ENCODE measurements at regions not wholly inside any gene's neighbourhood (a gene's known extent, or its start where the extent isn't known, plus 50 kb on each side); places are given as distances from the start of the nearest gene placed in this dataset.

- intact Hi-C loops (cut with DNase I; ENCODE audit: low total_unique reads) = no loop called here
- Histone ChIP-seq H3K4me3 (no peak overlapping the region), H3K9me3 (no peaks in the 10 kb centered on the region), H3K27ac (no peak overlapping the region), H3K36me3 (no peaks in the 10 kb centered on the region), H3K27me3 (no peaks in the 10 kb centered on the region), H3K4me1 (peaks cover 0 to 9% of the 10 kb centered on the region in 2 donors)
- DNase-seq = no peak
- in situ Hi-C loops (cut with MboI; ENCODE audit: low sequenced_read_pairs in 4 of 4) = no loop called here
- ATAC-seq = no peak
- no peak for TF ChIP-seq POLR2A (IDR thresholded peaks at IDR 0.05)
- TF ChIP-seq CTCF (IDR thresholded peaks at IDR 0.05 in 4 of 5, conservative IDR thresholded peaks at IDR 0.05 in 1 of 5) = no peak
These were observed 62.5 kb upstream of the TBX3 start for GRCh38 chr12:114746297-114747011.

- no peak for DNase-seq
- in situ Hi-C loops (cut with MboI; ENCODE audit: low sequenced_read_pairs in 4 of 4) = no loop called here
- no peak for ATAC-seq
- no peaks in the 10 kb centered on the region for H3K27me3 ChIP-seq
- no peaks in the 10 kb centered on the region for H3K36me3 ChIP-seq
- H3K4me1 ChIP-seq = peaks cover 0 to 9% of the 10 kb centered on the region in 2 donors
- H3K4me3 ChIP-seq = no peak overlapping the region
- TF ChIP-seq POLR2A (IDR thresholded peaks at IDR 0.05) = no peak
- TF ChIP-seq CTCF (IDR thresholded peaks at IDR 0.05 in 4 of 5, conservative IDR thresholded peaks at IDR 0.05 in 1 of 5) = no peak
- intact Hi-C loops (cut with DNase I; ENCODE audit: low total_unique reads) = no loop called here
- no peak overlapping the region for H3K27ac ChIP-seq
- no peaks in the 10 kb centered on the region for H3K9me3 ChIP-seq
These were observed 60.7 kb upstream of the TBX3 start for GRCh38 chr12:114744691-114745090.

GRCh38 chr12:114744285-114744684 is 60.3 kb upstream of the TBX3 start:
- no peak overlapping the region for H3K4me3 ChIP-seq
- no peaks in the 10 kb centered on the region for H3K27me3 ChIP-seq
- H3K27ac ChIP-seq = no peak overlapping the region
- H3K9me3 ChIP-seq = no peaks in the 10 kb centered on the region
- in situ Hi-C loops (cut with MboI; ENCODE audit: low sequenced_read_pairs in 4 of 4) = no loop called here
- TF ChIP-seq POLR2A (IDR thresholded peaks at IDR 0.05) (no peak), CTCF (IDR thresholded peaks at IDR 0.05 in 4 of 5, conservative IDR thresholded peaks at IDR 0.05 in 1 of 5) (no peak)
- intact Hi-C loops (cut with DNase I; ENCODE audit: low total_unique reads) = no loop called here
- peaks cover 0 to 9% of the 10 kb centered on the region in 2 donors for H3K4me1 ChIP-seq
- DNase-seq (no peak), ATAC-seq (no peak)
- no peaks in the 10 kb centered on the region for H3K36me3 ChIP-seq

- in situ Hi-C loops (cut with MboI; ENCODE audit: low sequenced_read_pairs in 4 of 4) = no loop called here
- TF ChIP-seq POLR2A (IDR thresholded peaks at IDR 0.05) (no peak), CTCF (IDR thresholded peaks at IDR 0.05 in 4 of 5, conservative IDR thresholded peaks at IDR 0.05 in 1 of 5) (no peak)
- no peak overlapping the region for H3K27ac ChIP-seq
- ATAC-seq (no peak), DNase-seq (no peak)
- H3K9me3 ChIP-seq = no peaks in the 10 kb centered on the region
- H3K36me3 ChIP-seq = no peaks in the 10 kb centered on the region
- peaks cover 0 to 9% of the 10 kb centered on the region in 2 donors for H3K4me1 ChIP-seq
- H3K27me3 ChIP-seq = no peaks in the 10 kb centered on the region
- no peak overlapping the region for H3K4me3 ChIP-seq
- intact Hi-C loops (cut with DNase I; ENCODE audit: low total_unique reads) = no loop called here
These were observed 59.8 kb upstream of the TBX3 start for GRCh38 chr12:114743799-114744198.

- intact Hi-C loops (cut with DNase I; ENCODE audit: low total_unique reads) (no loop called here), in situ Hi-C loops (cut with MboI; ENCODE audit: low sequenced_read_pairs in 4 of 4) (no loop called here)
- DNase-seq = no peak
- H3K4me1 ChIP-seq = peaks cover 0 to 9% of the 10 kb centered on the region in 2 donors
- TF ChIP-seq CTCF (IDR thresholded peaks at IDR 0.05 in 4 of 5, conservative IDR thresholded peaks at IDR 0.05 in 1 of 5) (no peak), POLR2A (IDR thresholded peaks at IDR 0.05) (no peak)
- H3K36me3 ChIP-seq = no peaks in the 10 kb centered on the region
- H3K9me3 ChIP-seq = no peaks in the 10 kb centered on the region
- no peak overlapping the region for H3K27ac ChIP-seq
- H3K27me3 ChIP-seq = no peaks in the 10 kb centered on the region
- ATAC-seq = no peak
- H3K4me3 ChIP-seq = no peak overlapping the region
These were observed 59.3 kb upstream of the TBX3 start for GRCh38 chr12:114743289-114743688.

Measured in gastrocnemius medialis (tissue), 4 donors.